OCI-LY1 (cell line): ENCODE measurements at regions not wholly inside any gene's neighbourhood (a gene's known extent, or its start where the extent isn't known, plus 50 kb on each side); places are given as distances from the start of the nearest gene placed in this dataset.

Experiments used
- EZH2 ChIP-seq: fragments of 200-600 bp; sonication (generic), shearing (Covaris generic); IDR thresholded peaks from 2 replicates; pipeline ENCODE4 v1.8.0; 2017; ENCODE audit warnings: borderline replicate concordance, mixed run types, mild to moderate bottlenecking, antibody characterized with exemption, low read length, moderate library complexity, mixed read lengths
- TF ChIP-seq, protein P1 (sequence below): fragments of 200-600 bp; sonication (generic), shearing (Covaris generic); IDR thresholded peaks from 2 replicates; pipeline ENCODE4 v1.5.1; 2017; ENCODE audit warnings: mild to moderate bottlenecking, antibody characterized with exemption, low read length, moderate library complexity, mixed read lengths

DNA sequence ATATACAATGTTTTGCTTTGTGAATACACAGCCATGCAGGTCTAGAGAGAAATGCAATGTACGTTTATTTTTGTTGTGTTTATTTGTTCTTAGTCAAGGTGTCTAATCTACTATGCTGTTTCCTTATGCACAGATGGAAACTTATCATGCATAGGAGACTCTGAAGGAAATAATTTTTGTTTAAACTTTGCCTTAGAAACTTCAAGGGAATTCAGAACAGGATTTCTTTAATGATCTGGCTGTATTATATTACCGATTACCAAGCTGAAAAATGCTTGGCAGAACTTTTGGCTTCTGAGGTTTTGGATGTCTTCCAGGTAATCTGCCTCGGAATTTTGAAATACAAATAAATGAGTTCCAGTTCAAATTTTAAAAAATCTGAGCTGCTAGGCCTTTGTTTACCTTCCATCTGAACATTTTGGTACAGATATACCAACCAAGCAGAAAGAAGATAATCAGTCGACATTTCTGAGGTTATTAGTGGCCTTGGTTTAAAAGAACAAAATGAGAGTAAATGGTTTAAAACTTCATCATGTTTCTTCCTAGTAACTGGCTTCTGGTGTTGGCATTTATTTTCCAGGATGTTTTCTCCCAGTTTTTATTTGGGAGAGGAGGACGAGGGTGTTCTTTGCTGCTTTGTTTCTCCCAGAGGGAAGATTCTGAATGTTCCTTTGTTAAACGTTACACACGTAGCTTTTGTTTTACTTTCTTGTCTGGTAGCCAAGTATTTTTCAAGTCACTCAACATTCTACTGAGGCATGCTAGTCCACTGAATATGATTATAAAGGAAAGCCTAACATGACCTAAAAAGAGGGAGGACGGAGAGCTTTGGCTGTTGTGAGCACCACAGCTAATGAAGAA is 421.8 kb upstream of the TBL1XR1 start:
- TF ChIP-seq, protein P1, sequence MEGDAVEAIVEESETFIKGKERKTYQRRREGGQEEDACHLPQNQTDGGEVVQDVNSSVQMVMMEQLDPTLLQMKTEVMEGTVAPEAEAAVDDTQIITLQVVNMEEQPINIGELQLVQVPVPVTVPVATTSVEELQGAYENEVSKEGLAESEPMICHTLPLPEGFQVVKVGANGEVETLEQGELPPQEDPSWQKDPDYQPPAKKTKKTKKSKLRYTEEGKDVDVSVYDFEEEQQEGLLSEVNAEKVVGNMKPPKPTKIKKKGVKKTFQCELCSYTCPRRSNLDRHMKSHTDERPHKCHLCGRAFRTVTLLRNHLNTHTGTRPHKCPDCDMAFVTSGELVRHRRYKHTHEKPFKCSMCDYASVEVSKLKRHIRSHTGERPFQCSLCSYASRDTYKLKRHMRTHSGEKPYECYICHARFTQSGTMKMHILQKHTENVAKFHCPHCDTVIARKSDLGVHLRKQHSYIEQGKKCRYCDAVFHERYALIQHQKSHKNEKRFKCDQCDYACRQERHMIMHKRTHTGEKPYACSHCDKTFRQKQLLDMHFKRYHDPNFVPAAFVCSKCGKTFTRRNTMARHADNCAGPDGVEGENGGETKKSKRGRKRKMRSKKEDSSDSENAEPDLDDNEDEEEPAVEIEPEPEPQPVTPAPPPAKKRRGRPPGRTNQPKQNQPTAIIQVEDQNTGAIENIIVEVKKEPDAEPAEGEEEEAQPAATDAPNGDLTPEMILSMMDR: no peak
- TF ChIP-seq EZH2: no peak
